EL (cell line): ENCODE measurements at regions not wholly inside any gene's neighbourhood (a gene's known extent, or its start where the extent isn't known, plus 50 kb on each side); places are given as distances from the start of the nearest gene placed in this dataset.

Experiments
- DNase-seq: peaks from one replicate; pipeline ENCODE4 v3.0.0-alpha.2; 2016

- no peak for DNase-seq
These were observed 114.5 kb downstream of the RXFP2 start for GRCh38 chr13:31853643-31854326.

GRCh38 chr13:31859571-31859970, 120.2 kb downstream of the RXFP2 start:
- DNase-seq = no peak

- DNase-seq = no peak
These were observed 120.7 kb downstream of the RXFP2 start for GRCh38 chr13:31860002-31860401.

GRCh38 chr13:31862828-31863227, 123.5 kb downstream of the RXFP2 start:
- no peak for DNase-seq

GRCh38 chr13:31864307-31864706, 125.0 kb downstream of the RXFP2 start:
- DNase-seq = no peak

GRCh38 chr13:31866099-31866498, 126.8 kb downstream of the RXFP2 start:
- no peak for DNase-seq

- DNase-seq = no peak
These were observed 128.4 kb downstream of the RXFP2 start for GRCh38 chr13:31867709-31868108.

GRCh38 chr13:31869582-31869981, 130.3 kb downstream of the RXFP2 start:
- DNase-seq = no peak

- DNase-seq = peak; percentile 6
These were observed 131.2 kb downstream of the RXFP2 start for GRCh38 chr13:31870511-31870910.

- DNase-seq = no peak
These were observed 133.8 kb downstream of the RXFP2 start for GRCh38 chr13:31873145-31873544.

- DNase-seq = no peak
These were observed 135.8 kb downstream of the RXFP2 start for GRCh38 chr13:31875134-31875533.

GRCh38 chr13:31878052-31878451, 138.7 kb downstream of the RXFP2 start:
- no peak for DNase-seq

GRCh38 chr13:31878495-31878894, 139.2 kb downstream of the RXFP2 start:
- no peak for DNase-seq

- DNase-seq = no peak
These were observed 139.6 kb downstream of the RXFP2 start for GRCh38 chr13:31878955-31879354.

- peak; percentile 18 for DNase-seq
These were observed 141.6 kb downstream of the RXFP2 start for GRCh38 chr13:31880851-31881494.

GRCh38 chr13:31881495-31881882, 142.2 kb downstream of the RXFP2 start:
- DNase-seq = no peak

GRCh38 chr13:31882794-31883193, 143.5 kb downstream of the RXFP2 start:
- no peak for DNase-seq

- DNase-seq = no peak
These were observed 145.2 kb downstream of the RXFP2 start for GRCh38 chr13:31884556-31884955.

GRCh38 chr13:31885994-31886393, 145.6 kb upstream of the FRY start:
- peak; percentile 17 for DNase-seq

- peak; percentile 36 for DNase-seq
These were observed 144.3 kb upstream of the FRY start for GRCh38 chr13:31887286-31887685.

GRCh38 chr13:31890946-31891345, 140.6 kb upstream of the FRY start:
- no peak for DNase-seq

- DNase-seq = no peak
These were observed 140.1 kb upstream of the FRY start for GRCh38 chr13:31891472-31891871.

- DNase-seq = no peak
These were observed 136.6 kb upstream of the FRY start for GRCh38 chr13:31894931-31895330.

GRCh38 chr13:31895691-31896090, 135.9 kb upstream of the FRY start:
- no peak for DNase-seq

GRCh38 chr13:31896427-31896826, 135.1 kb upstream of the FRY start:
- peak; percentile 76 for DNase-seq
